ENCODE measurements at regions not wholly inside any gene's neighbourhood (a gene's known extent, or its start where the extent isn't known, plus 50 kb on each side); places are given as distances from the start of the nearest gene placed in this dataset.

- no peak for TF ChIP-seq CTCF (IDR thresholded peaks at IDR 0.05; ENCODE audit: low read length)
- TF ChIP-seq EZH2 (IDR thresholded peaks at IDR 0.05; ENCODE audit: borderline replicate concordance, low read length), result no peak
These were observed 85.7 kb downstream of the CCDC71L start for GRCh38 chr7:106575138-106575823.
